HG03558 (cell line): ENCODE measurements at regions not wholly inside any gene's neighbourhood (a gene's known extent, or its start where the extent isn't known, plus 50 kb on each side); places are given as distances from the start of the nearest gene placed in this dataset.
"Not testable (repeated sequence)": the region's sequence is repeated elsewhere in the genome, so short reads cannot be mapped to it uniquely, and the experiment has no call there.

Experiments
- ATAC-seq: cut with Tn5 transposase; IDR thresholded peaks from one replicate; pipeline ENCODE4 v1.9.1; 2021; ENCODE audit warnings: moderate number of reproducible peaks; ENCODE audit not compliant: unreplicated experiment; ENCODE audit errors: extremely low read depth

DNA sequence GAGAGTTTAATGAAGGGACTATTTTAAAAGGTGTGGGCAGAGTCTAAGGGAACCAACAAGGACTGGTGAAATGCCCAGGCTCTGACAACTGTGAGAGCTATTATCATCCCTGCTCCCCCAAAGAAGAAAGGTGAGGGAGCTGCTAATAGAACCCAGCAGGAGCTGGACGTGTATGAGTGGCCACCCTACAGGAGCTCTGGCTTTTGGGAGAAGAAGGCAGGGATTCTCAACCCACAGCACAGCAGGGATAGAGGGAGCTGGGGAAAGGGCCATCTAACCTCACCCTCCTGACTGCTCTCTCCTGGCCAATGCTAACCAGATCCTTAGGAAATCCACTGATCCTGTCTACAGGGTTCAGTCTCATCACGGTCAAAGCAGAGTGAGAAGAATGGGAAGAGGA lies 57.1 kb downstream of the GRIN2B start:
- ATAC-seq, result no peak

GRCh38 chr12:13918897-13919296 lies 62.5 kb downstream of the GRIN2B start:
- no peak for ATAC-seq

- no peak for ATAC-seq
These were observed 66.3 kb downstream of the GRIN2B start for GRCh38 chr12:13915096-13915495.

GRCh38 chr12:13913371-13913770 lies 68.0 kb downstream of the GRIN2B start:
- ATAC-seq, result no peak

- ATAC-seq, result no peak
These were observed 69.4 kb downstream of the GRIN2B start for GRCh38 chr12:13911756-13912554.

- ATAC-seq, result no peak
These were observed 75.6 kb downstream of the GRIN2B start for GRCh38 chr12:13905794-13906193.

DNA sequence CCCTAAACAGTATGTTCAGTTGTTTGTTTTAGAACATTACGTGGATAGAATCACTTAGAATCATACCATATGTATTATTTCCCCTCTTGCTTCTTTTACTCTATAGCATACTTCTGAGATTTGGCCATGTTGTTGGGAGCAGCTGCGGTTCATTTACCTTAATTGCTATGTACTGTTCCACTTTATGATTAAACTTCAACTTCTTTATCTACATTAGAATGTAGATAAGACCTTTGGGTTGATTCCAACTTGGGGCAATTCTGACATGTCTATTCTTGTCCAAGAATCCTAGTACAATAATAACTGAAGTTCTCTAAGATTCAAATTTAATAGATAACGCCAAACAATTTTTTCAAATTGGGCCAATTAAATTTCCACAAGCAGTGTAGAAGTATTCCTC lies 80.7 kb downstream of the GRIN2B start:
- no peak for ATAC-seq

GRCh38 chr12:13898387-13898786 lies 83.0 kb downstream of the GRIN2B start:
- not testable (repeated sequence) for ATAC-seq

DNA sequence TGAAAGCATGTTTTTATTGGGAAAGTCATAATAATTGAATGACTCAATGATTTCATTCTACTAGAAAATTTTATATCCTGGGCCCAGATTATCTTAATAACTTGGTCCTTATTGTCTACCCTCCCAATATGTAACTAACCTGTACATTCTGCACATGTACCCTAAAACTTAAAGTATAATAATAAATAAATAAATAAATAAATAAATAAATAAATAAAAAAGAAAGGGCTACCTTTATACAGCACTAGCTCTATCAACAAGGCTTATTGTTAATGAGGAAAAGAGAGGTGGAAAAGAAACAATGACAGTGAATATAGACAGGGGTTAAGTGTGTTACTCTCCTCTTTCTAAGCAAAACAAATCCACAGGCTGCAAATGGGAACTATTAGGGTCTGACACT lies 83.6 kb downstream of the GRIN2B start:
- no peak for ATAC-seq

DNA sequence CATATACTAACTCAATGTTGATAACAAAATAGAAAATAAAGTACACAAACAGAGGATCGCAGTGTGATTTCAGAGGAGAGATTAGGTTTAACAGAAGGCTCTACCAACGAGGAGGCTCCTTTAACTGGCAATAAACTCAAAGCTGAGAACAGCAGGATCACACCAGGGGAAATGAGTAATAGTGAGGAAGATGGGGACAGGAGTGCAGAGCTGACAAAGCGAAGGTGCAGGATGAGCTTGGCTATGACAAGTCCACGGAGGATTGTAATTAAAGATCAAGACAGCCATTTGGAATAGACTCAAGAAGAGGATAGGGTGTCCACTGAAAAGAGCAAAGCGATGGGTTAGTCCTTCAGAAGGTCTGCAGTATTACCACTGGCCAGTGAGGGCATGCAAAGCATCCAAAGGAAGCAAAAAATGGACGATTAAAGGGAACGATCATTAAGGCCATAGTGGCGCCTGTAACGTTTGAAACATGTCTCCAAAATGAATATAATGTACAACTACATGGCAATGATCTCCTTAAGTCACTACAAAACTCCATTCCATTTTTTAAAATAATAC lies 85.3 kb downstream of the GRIN2B start:
- ATAC-seq, result no peak

DNA sequence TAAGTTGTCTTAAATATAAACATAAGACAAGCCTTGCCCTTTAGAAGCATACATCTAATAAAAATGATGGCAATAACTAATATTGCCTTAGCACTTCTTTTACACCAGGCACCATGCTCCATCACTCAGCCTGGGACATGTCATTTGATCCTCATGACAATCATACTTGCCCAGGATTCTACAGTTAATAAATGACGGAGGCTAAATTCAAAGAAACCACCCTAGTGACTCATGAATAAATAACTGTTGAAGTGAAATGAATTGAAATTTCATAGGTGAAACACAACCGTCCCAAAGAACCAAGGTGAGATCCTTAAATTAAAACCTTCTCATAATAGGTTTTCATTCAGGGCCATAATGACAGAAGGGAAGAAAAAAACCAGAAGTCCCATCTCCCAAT lies 89.5 kb downstream of the GRIN2B start:
- no peak for ATAC-seq

DNA sequence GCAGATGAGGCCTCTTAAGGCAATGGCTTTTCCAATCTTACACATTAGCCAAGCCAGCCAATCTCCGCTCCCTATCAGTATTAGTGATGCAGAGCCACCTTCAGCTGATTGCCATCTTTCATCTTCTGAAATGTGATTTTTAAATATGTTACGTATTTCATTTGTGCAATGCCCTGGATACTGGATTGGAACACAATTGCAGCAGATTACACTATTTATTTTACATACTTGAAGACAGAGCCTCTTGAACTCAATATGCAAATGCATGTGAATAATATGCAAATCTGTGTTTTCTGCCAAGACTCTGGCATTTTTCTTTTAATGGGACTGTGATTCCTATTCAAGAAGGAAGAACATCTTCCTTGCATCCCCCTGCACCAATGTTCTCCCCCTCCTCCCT lies 90.5 kb downstream of the GRIN2B start:
- no peak for ATAC-seq

DNA sequence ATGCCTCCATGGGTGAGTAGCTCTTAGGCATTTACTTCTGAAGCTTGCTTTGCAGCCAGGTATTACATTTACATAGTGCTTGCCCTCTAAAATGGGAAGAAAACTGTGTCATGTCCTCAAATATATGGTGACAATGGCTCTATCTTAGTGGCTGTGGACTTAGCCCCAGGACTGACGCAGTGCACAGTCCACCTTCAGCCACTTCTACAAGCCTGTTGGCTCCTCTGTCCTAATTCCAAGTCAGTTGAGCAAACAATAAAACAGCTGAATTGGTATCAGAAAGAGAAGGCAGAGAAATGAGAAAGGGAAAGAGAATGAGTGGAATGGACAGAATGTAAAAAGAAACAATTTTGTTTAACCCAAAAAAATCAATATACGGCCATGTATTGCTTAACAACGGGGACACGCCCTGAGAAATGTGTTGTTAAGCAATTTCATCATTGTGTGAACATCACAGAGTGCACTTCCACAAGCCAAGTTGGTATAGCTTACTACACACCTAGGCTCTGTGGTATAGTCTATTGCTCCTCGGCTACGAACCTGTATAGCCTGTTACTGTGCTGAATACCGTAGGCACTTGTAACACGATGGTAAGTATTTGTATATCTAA lies 93.5 kb downstream of the GRIN2B start:
- no peak for ATAC-seq

DNA sequence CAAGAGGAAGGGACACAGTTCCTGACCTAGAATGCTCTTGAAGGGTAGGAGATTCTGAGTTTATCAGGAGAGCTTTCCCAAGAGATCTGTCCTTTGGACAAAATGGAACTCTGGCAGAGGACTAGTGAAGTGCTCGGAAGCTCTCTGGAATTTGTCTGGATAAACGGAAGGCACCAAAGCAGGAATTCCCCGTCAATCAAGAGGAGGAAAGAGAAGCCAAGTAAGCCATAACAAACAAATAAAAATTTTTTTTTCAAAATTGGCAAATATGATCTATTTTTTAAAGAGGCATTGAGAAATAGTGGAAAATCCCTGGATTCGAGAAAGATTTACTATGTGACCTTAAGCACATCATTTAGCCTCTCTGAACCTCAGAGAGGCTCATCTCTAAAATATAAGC lies 99.2 kb downstream of the GRIN2B start:
- no peak for ATAC-seq

DNA sequence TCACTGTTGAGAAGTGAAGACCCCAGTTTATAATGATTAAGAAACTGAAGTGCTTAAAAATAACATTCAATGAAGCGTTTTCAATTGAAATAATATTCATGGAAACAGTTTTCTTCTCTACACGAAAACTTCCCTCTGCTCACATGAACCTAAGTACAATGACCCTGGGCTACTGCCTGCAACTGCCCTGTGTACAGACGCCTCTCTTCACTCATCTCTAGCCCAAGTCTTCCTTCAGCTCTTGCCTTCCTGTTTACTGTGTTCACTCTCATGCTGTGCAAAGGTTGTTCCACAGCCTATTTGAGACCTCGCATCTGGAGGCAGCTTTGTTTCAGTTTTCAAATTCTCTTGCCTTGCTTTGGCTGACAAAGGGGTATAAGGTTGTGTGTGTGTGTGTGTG lies 100.8 kb downstream of the GRIN2B start:
- no peak for ATAC-seq

GRCh38 chr12:13875744-13876143 lies 105.7 kb downstream of the GRIN2B start:
- no peak for ATAC-seq

GRCh38 chr12:13870255-13870654 lies 111.1 kb downstream of the GRIN2B start:
- ATAC-seq, result no peak

DNA sequence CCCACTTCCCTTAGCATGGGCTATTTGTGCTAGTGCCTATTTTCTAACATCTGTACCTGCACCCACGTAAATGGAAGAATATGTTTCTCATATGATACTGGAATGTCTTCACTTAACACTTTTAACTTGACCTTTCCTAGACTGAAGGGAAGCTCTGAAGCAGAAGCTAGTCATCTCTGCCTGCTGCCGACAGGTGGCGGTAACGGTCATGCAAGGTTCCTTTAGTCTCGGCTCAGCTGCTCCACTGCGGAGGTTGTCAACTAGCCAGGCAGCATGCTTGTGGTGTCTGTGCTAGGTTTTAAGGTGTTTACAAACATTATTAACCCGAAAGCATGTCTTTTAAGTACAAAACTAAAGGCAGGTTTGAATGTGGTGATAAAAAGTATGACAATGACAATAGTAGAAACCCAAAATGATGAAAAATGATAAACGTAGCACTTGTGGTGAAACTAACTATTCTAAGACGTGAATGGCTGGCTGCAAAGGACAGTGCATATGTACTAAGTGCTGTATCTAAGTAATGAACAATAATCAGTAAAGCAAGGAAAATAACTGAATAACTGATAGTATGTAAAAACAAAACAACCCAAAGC lies 117.2 kb downstream of the GRIN2B start:
- ATAC-seq, result no peak

- no peak for ATAC-seq
These were observed 123.7 kb downstream of the GRIN2B start for GRCh38 chr12:13857750-13858149.

DNA sequence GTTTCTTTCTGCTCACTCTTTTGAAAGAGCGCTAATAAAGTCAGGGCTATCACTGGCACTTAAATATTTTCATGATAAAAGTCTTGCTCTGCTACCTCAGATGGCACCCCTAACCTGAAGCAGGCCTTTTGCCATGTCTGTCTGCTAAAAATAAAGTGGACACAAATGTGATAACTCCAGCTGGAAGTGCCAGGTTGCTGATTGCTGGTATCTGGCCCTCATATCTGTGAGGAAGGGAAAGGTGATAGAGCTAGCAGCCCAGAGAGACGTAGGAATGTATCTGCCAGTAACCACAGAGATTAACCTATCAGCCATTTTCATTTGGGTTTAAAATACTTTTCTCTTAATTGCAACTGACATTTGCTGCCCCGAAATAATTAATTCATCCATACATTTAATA lies 127.9 kb downstream of the GRIN2B start:
- ATAC-seq, result no peak

- ATAC-seq, result no peak
These were observed 129.6 kb downstream of the GRIN2B start for GRCh38 chr12:13851828-13852227.
